Thyroid gland (tissue), 4 donors: ENCODE measurements at regions not wholly inside any gene's neighbourhood (a gene's known extent, or its start where the extent isn't known, plus 50 kb on each side); places are given as distances from the start of the nearest gene placed in this dataset.

Experiments
- DNase-seq, 2 donors: peaks; one replicate each; pipeline ENCODE4 v3.0.0-alpha.2; 2019
- H3K27ac ChIP-seq, 3 donors: fragments of 200-600 bp; sonication (generic); 1 replicate in 2 of 3; 2 replicates in 1 of 3; pipeline ENCODE4 v1.5.1; 2016 to 2019; ENCODE audit warnings: mild to moderate bottlenecking in 1 of 3, moderate library complexity in 1 of 3
- H3K27me3 ChIP-seq: fragments of 200-600 bp; sonication (generic); one replicate; pipeline ENCODE4 v1.5.1; 2019
- H3K36me3 ChIP-seq, 2 donors: fragments of 200-600 bp; sonication (generic); one replicate each; pipeline ENCODE4 v1.5.1; 2016 to 2019
- H3K4me1 ChIP-seq, 2 donors: fragments of 200-600 bp; sonication (generic); one replicate each; pipeline ENCODE4 v1.5.1; 2017 to 2019
- H3K4me3 ChIP-seq, 3 donors: fragments of 200-600 bp; sonication (generic); replicated peaks in 1 of 3; 1 replicate in 2 of 3; 2 replicates in 1 of 3; pipeline ENCODE4 v1.5.1; 2016; ENCODE audit warnings: mild to moderate bottlenecking in 1 of 3
- H3K9me3 ChIP-seq: fragments of 200-600 bp; sonication (generic); one replicate; pipeline ENCODE4 v1.5.1; 2017
- POLR2A ChIP-seq, 2 donors: fragments of 450-650 bp; IDR thresholded peaks; one replicate each; pipeline ENCODE4 v1.6.1; 2017; ENCODE audit warnings: antibody characterized with exemption in 2 of 2, mild to moderate bottlenecking in 2 of 2, moderate library complexity in 1 of 2
- WGBS, 2 donors: methylation state at CpG; one replicate each; pipeline ENCODE4 v1.1.5; 2017; 5-methylcytosine and 5-hydroxymethylcytosine counted together
- intact Hi-C: fragments of 100-400 bp; cut with DNase I; formaldehyde crosslinking; loops from one replicate; pipeline ENCODE4 v1.15.1; 2023
- TF ChIP-seq, protein P1 (sequence below), 6 experiments: fragments of 200-600 bp in 3 of 6; fragments of 450-650 bp in 3 of 6; sonication (generic) in 3 of 6; IDR thresholded peaks; one replicate each; pipeline ENCODE4 v1.5.1; 2016 to 2019; ENCODE audit warnings: antibody characterized with exemption in 6 of 6, mild to moderate bottlenecking in 2 of 6, inconsistent platforms in 1 of 6, moderate library complexity in 1 of 6

GRCh38 chr6:147132889-147133288 is 71.3 kb upstream of the STXBP5 start:
- TF ChIP-seq, protein P1, sequence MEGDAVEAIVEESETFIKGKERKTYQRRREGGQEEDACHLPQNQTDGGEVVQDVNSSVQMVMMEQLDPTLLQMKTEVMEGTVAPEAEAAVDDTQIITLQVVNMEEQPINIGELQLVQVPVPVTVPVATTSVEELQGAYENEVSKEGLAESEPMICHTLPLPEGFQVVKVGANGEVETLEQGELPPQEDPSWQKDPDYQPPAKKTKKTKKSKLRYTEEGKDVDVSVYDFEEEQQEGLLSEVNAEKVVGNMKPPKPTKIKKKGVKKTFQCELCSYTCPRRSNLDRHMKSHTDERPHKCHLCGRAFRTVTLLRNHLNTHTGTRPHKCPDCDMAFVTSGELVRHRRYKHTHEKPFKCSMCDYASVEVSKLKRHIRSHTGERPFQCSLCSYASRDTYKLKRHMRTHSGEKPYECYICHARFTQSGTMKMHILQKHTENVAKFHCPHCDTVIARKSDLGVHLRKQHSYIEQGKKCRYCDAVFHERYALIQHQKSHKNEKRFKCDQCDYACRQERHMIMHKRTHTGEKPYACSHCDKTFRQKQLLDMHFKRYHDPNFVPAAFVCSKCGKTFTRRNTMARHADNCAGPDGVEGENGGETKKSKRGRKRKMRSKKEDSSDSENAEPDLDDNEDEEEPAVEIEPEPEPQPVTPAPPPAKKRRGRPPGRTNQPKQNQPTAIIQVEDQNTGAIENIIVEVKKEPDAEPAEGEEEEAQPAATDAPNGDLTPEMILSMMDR (IDR thresholded peaks at IDR 0.05) = no peak
- no peak for TF ChIP-seq POLR2A (IDR thresholded peaks at IDR 0.05)
- Histone ChIP-seq H3K4me3 (no peak overlapping the region), H3K27me3 (no peaks in the 10 kb centered on the region), H3K36me3 (no peaks in the 10 kb centered on the region), H3K9me3 (no peaks in the 10 kb centered on the region), H3K27ac (no peak overlapping the region), H3K4me1 (peaks cover 0 to 6% of the 10 kb centered on the region in 2 donors)
- 95% methylated on average over 3 of the region's 3 CpGs for WGBS, 2 donors
- intact Hi-C loops = no loop called here
- no peak for DNase-seq

DNA sequence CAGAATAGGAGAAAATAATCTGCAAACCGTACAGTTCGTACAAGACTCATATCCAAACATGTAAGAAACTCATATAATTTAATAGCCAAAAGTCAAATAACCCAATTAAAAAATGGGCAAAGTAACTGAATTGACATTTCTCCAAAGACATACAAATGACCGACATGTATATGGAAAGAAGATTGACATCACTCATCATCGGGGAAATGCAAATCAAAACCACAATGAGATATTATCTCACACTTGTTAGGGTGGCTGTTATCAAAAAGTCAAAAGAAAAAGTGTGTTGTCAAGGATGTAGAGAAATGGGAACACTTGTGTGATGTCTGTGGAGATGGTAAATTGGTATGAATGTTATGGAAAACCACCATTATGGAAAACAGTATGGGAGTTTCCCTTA is 70.5 kb upstream of the STXBP5 start:
- Histone ChIP-seq H3K9me3 (no peaks in the 10 kb centered on the region), H3K36me3 (no peaks in the 10 kb centered on the region), H3K4me1 (peaks cover 0 to 6% of the 10 kb centered on the region in 2 donors), H3K4me3 (no peak overlapping the region), H3K27ac (no peak overlapping the region), H3K27me3 (no peaks in the 10 kb centered on the region)
- TF ChIP-seq, protein P1 (IDR thresholded peaks at IDR 0.05) = no peak
- no peak for DNase-seq
- intact Hi-C loops = no loop called here
- 93 to 95% methylated on average over 4 of the region's 4 CpGs for WGBS, 2 donors

- no peak overlapping the region for H3K4me3 ChIP-seq
- no peaks in the 10 kb centered on the region for H3K27me3 ChIP-seq
- H3K9me3 ChIP-seq = no peaks in the 10 kb centered on the region
- no peak for TF ChIP-seq POLR2A (IDR thresholded peaks at IDR 0.05)
- TF ChIP-seq, protein P1 (IDR thresholded peaks at IDR 0.05) = no peak
- intact Hi-C loops = no loop called here
- peaks cover 0 to 6% of the 10 kb centered on the region in 2 donors for H3K4me1 ChIP-seq
- 78 to 83% methylated on average over 2 of the region's 2 CpGs for WGBS, 2 donors
- no peaks in the 10 kb centered on the region for H3K36me3 ChIP-seq
- H3K27ac ChIP-seq = no peak overlapping the region
- DNase-seq = no peak
These were observed 69.0 kb upstream of the STXBP5 start for GRCh38 chr6:147135211-147135681.

DNA sequence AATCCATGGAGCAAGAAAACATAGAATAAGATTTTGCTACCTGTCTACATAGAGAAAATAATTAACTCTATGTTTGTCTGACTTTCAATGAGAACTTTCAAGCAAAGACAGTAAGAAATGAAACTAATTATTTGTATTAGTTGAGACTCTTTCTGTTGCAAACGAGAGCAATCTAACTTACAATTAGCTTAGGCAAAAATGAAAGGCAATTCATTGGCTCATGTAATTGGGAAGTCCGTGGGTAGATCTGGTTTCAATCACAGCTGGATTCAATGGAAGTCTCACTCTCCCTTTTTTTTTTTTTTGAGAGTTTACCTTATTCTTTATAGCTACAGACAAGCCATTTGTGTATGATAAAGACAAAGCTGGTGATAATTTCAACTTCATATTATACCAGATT is 68.2 kb upstream of the STXBP5 start:
- Histone ChIP-seq H3K4me1 (peaks cover 0 to 6% of the 10 kb centered on the region in 2 donors), H3K36me3 (no peaks in the 10 kb centered on the region), H3K9me3 (no peaks in the 10 kb centered on the region), H3K27ac (no peak overlapping the region), H3K27me3 (no peaks in the 10 kb centered on the region), H3K4me3 (no peak overlapping the region)
- TF ChIP-seq POLR2A (IDR thresholded peaks at IDR 0.05) = no peak
- TF ChIP-seq, protein P1 (IDR thresholded peaks at IDR 0.05) = no peak
- 57 to 66% methylated on average over 2 of the region's 2 CpGs for WGBS, 2 donors
- intact Hi-C loops = no loop called here
- DNase-seq = no peak

DNA sequence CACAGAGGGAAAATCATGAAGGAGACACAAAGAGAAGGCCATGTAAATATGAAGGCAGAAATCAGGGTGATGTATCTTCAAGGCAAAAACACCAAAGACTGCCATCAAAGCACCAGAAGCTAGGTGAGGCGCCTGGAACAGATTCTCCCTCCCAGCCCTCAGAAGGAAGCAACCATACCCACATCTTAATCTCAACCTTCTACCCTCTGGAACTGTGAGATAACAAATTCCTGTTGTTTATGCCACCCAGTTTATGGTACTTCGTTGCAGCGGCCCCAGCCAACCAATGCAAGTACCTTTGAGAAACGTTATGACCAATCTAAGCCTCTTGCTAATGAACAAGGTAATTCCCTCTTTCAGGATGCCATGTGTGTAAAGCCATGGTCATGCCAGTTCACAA is 66.2 kb upstream of the STXBP5 start:
- WGBS, 2 donors = 91% methylated on average over 4 of the region's 4 CpGs

More for the DNA sequence above, 66.2 kb upstream of the STXBP5 start:
- intact Hi-C loops = no loop called here
- Histone ChIP-seq H3K4me3 (no peak overlapping the region), H3K4me1 (no peaks in the 10 kb centered on the region), H3K27ac (no peak overlapping the region), H3K27me3 (no peaks in the 10 kb centered on the region), H3K36me3 (no peaks in the 10 kb centered on the region), H3K9me3 (no peaks in the 10 kb centered on the region)
- no peak for DNase-seq
- TF ChIP-seq, protein P1 (IDR thresholded peaks at IDR 0.05) = no peak
- TF ChIP-seq POLR2A (IDR thresholded peaks at IDR 0.05) = no peak
